OCI-LY7 (cell line): ENCODE measurements at regions not wholly inside any gene's neighbourhood (a gene's known extent, or its start where the extent isn't known, plus 50 kb on each side); places are given as distances from the start of the nearest gene placed in this dataset.
"Not testable (repeated sequence)": the region's sequence is repeated elsewhere in the genome, so short reads cannot be mapped to it uniquely, and the experiment has no call there.

Experiments used
- BruUV-seq: library from RNA; stranded (reverse); fragments of 400-500 nt; replicated peaks from 2 replicates; lab custom pipeline; 2021; lab: Mats Ljungman, UMichigan
- CTCF ChIA-PET: fragments of 300-600 bp; sonication (Branson Sonifier 250); formaldehyde crosslinking; loops from one replicate; lab custom pipeline; 2022; ENCODE audit warnings: antibody characterized with exemption; ENCODE audit not compliant: unreplicated experiment; lab: Charles Lee
- POLR2A ChIA-PET: fragments of 300-600 bp; sonication (Branson Sonifier 250); formaldehyde crosslinking; loops from one replicate; lab custom pipeline; 2022; ENCODE audit warnings: antibody characterized with exemption; lab: Charles Lee
- DNase-seq: peaks from one replicate; pipeline ENCODE4 v3.0.0-alpha.2; 2015; ENCODE audit warnings: low spot score
- H2AFZ ChIP-seq: fragments of 200-600 bp; sonication (generic), shearing (Covaris generic); 2 replicates; pipeline ENCODE4 v1.6.1; 2014; ENCODE audit warnings: mild to moderate bottlenecking, antibody characterized with exemption, low read length, moderate library complexity
- H3K27ac ChIP-seq: fragments of 200-600 bp; sonication (generic); 2 replicates; pipeline ENCODE4 v1.5.1; 2014; ENCODE audit warnings: mixed run types, low read depth, mild to moderate bottlenecking, moderate library complexity, low read length, inconsistent platforms; ENCODE audit not compliant: poor library complexity, severe bottlenecking
- H3K36me3 ChIP-seq: fragments of 200-600 bp; sonication (generic); 2 replicates; pipeline ENCODE4 v1.6.1; 2014; ENCODE audit warnings: mild to moderate bottlenecking, antibody characterized with exemption, low read length, moderate library complexity, mixed read lengths; ENCODE audit not compliant: insufficient read depth
- H3K4me1 ChIP-seq: fragments of 200-600 bp; sonication (generic); 2 replicates; pipeline ENCODE4 v1.5.1; 2014; ENCODE audit warnings: mild to moderate bottlenecking, low read length; ENCODE audit not compliant: insufficient read depth, poor library complexity, severe bottlenecking
- H3K4me2 ChIP-seq: fragments of 200-600 bp; sonication (generic); 2 replicates; pipeline ENCODE4 v1.6.1; 2014; ENCODE audit warnings: mild to moderate bottlenecking, low read length
- H3K4me3 ChIP-seq: fragments of 200-600 bp; sonication (generic); 2 replicates; pipeline ENCODE4 v1.5.1; 2014; ENCODE audit warnings: mild to moderate bottlenecking, low read depth, low read length; ENCODE audit not compliant: poor library complexity, severe bottlenecking
- H3K79me2 ChIP-seq: fragments of 200-600 bp; sonication (generic); 2 replicates; pipeline ENCODE4 v1.6.1; 2016; ENCODE audit warnings: low read depth, mild to moderate bottlenecking, low read length, moderate library complexity, mixed read lengths; ENCODE audit not compliant: insufficient read depth
- H3K9me2 ChIP-seq: fragments of 200-600 bp; sonication (generic); 2 replicates; pipeline ENCODE4 v1.6.1; 2016; ENCODE audit warnings: mild to moderate bottlenecking, low read length, mixed read lengths; ENCODE audit not compliant: insufficient read depth
- H3K9me3 ChIP-seq: fragments of 200-600 bp; sonication (generic); 2 replicates; pipeline ENCODE4 v1.6.1; 2014; ENCODE audit warnings: mild to moderate bottlenecking, mixed run types, low read length, mixed read lengths
- H4K20me1 ChIP-seq: fragments of 200-600 bp; sonication (generic); 2 replicates; pipeline ENCODE4 v1.6.1; 2014; ENCODE audit warnings: mild to moderate bottlenecking, antibody characterized with exemption, low read length, moderate library complexity, mixed read lengths; ENCODE audit not compliant: insufficient read depth
- CTCF ChIP-seq: fragments of 200-600 bp; sonication (generic); conservative IDR thresholded peaks from 2 replicates; pipeline ENCODE4 v1.5.1; 2014; ENCODE audit warnings: mild to moderate bottlenecking, antibody characterized with exemption, low read length, moderate library complexity, mixed read lengths
- EZH2phosphoT487 ChIP-seq: fragments of 200-600 bp; sonication (generic); IDR thresholded peaks from 2 replicates; pipeline ENCODE4 v1.6.1; 2018; ENCODE audit warnings: low read depth, borderline replicate concordance, mild to moderate bottlenecking, mixed run types, antibody characterized with exemption, low read length, moderate library complexity, mixed read lengths
- intact Hi-C: fragments of 100-400 bp; cut with micrococcal nuclease; formaldehyde crosslinking; loops from one replicate; pipeline ENCODE4 v1.10.0; 2022; ENCODE audit not compliant: unreplicated experiment

- no peaks in the 10 kb centered on the region for H3K9me2 ChIP-seq
- no peak for DNase-seq
- no peaks in the 10 kb centered on the region for H3K9me3 ChIP-seq
- no peak overlapping the region for H3K27ac ChIP-seq
- H2AFZ ChIP-seq: no peak overlapping the region
- H3K4me3 ChIP-seq: no peak overlapping the region
- ChIA-PET CTCF (no interaction called here), POLR2A (no interaction called here)
- no peaks in the 10 kb centered on the region for H3K79me2 ChIP-seq
- no peak for TF ChIP-seq CTCF
- no peak for TF ChIP-seq EZH2phosphoT487
- no peaks in the 10 kb centered on the region for H4K20me1 ChIP-seq
- BruUV-seq: no TSS peak
- no peak overlapping the region for H3K4me2 ChIP-seq
- H3K4me1 ChIP-seq: no peaks in the 10 kb centered on the region
- no peaks in the 10 kb centered on the region for H3K36me3 ChIP-seq
- intact Hi-C loops: loop anchor here (10.0 kb wide), 1 partner anchor 152 kb away; no protein-coding TSS in a partner anchor
Observed at GRCh38 chr7:155382802-155383171, 75.1 kb upstream of the EN2 start.

DNA sequence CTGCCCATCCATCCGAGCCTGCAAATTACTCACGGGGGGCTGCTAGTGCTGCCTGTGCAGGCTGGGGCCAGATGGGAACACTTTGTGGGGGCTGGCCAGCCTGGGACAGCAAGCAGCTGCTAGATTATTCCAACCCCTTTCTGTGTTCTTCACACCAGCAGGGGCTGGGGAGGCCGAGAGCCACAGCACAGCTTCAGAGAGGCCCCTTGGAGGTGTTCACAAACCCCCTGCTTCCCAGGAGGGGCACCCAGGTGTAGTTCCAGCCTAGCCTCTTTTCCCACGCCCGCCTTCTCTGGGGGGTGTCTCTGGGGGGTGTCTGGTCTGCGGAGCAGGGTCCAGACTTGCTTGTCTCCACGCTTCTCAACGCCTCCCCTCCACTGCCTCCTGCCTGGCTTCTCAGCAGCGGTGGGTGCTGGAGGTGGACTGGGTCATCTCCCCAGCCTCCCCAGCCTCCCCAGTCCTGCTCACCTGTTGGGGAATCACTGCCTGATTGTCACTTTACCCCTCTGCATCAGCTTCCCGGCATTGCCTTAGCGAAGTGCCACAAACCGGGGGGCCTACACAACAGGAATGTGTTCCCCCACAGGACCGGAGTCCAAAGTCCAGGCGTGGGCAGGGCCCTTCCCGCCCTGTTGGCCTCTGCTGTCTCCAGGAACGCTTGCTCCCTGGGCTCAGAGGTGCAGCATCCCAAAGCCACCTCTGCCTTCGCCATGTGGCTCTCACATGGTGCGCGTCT lies 74.0 kb upstream of the EN2 start:
- H3K36me3 ChIP-seq: no peaks in the 10 kb centered on the region
- no peaks in the 10 kb centered on the region for H4K20me1 ChIP-seq
- intact Hi-C loops: loop anchor here (10.0 kb wide), 1 partner anchor 151 kb away; no protein-coding TSS in a partner anchor
- ChIA-PET POLR2A (interaction anchor here (0.6 kb wide), 2 partner anchors 12 to 455 kb away, joined by 3 read pairs; no protein-coding TSS in a partner anchor), CTCF (no interaction called here)
- H3K4me3 ChIP-seq: no peak overlapping the region
- H3K27ac ChIP-seq: no peak overlapping the region
- H3K79me2 ChIP-seq: no peaks in the 10 kb centered on the region
- no peak overlapping the region for H3K4me2 ChIP-seq
- H3K9me3 ChIP-seq: no peaks in the 10 kb centered on the region
- BruUV-seq: no TSS peak
- H3K4me1 ChIP-seq: no peaks in the 10 kb centered on the region
- DNase-seq: no peak
- no peak overlapping the region for H2AFZ ChIP-seq
- TF ChIP-seq EZH2phosphoT487 (no peak), CTCF (no peak)
- no peaks in the 10 kb centered on the region for H3K9me2 ChIP-seq

- H3K79me2 ChIP-seq: no peaks in the 10 kb centered on the region
- no peaks in the 10 kb centered on the region for H3K36me3 ChIP-seq
- no peak overlapping the region for H3K4me2 ChIP-seq
- H3K9me2 ChIP-seq: no peaks in the 10 kb centered on the region
- H3K4me1 ChIP-seq: no peaks in the 10 kb centered on the region
- no peak for DNase-seq
- TF ChIP-seq EZH2phosphoT487 (no peak), CTCF (no peak)
- intact Hi-C loops: loop anchor here (10.0 kb wide), 1 partner anchor 150 kb away; no protein-coding TSS in a partner anchor
- no peak overlapping the region for H3K4me3 ChIP-seq
- no peak overlapping the region for H3K27ac ChIP-seq
- no peak overlapping the region for H2AFZ ChIP-seq
- no peaks in the 10 kb centered on the region for H4K20me1 ChIP-seq
- ChIA-PET POLR2A (no interaction called here), CTCF (no interaction called here)
- BruUV-seq: no TSS peak
- H3K9me3 ChIP-seq: no peaks in the 10 kb centered on the region
Observed at GRCh38 chr7:155384751-155385150, 73.2 kb upstream of the EN2 start.

DNA sequence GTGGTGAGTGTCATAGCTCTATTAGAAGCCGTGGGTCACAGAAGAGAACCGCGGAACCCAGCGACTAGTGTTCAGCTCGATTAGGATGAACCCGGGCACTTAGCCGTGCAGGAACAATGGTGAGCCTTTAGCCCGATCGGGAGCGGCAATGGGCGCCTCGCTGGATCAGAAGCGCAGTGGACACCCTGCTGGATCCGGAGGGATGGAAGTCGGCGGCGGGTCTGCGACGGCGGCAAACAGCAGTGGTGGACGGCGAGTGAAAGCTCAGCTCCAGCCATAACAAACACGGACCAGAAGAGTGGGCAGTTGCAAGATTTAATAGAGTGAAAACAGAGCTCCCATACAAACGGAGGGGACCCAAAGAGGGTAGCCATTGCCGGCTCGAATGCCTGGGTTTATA lies 72.7 kb upstream of the EN2 start:
- H2AFZ ChIP-seq, DNase-seq, H3K4me2 ChIP-seq, H3K36me3 ChIP-seq, H4K20me1 ChIP-seq, CTCF ChIA-PET, H3K9me2 ChIP-seq, H3K4me1 ChIP-seq, H3K9me3 ChIP-seq, H3K4me3 ChIP-seq, H3K79me2 ChIP-seq, POLR2A ChIA-PET, H3K27ac ChIP-seq, BruUV-seq: not testable (repeated sequence)
- intact Hi-C loops: loop anchor here (10.0 kb wide), 1 partner anchor 150 kb away; no protein-coding TSS in a partner anchor
